H9 (cell line): ENCODE measurements at regions not wholly inside any gene's neighbourhood (a gene's known extent, or its start where the extent isn't known, plus 50 kb on each side); places are given as distances from the start of the nearest gene placed in this dataset.

Experiments
- DNase-seq: peaks from one replicate; pipeline ENCODE4 v3.0.0-alpha.2; 2017
- H2AFZ ChIP-seq: one replicate; pipeline ENCODE4 v1.6.1; 2013; ENCODE audit warnings: mild to moderate bottlenecking, low read length, control low read depth, moderate library complexity
- H2AK5ac ChIP-seq: 2 replicates; pipeline ENCODE4 v1.6.1; 2013; ENCODE audit warnings: low read length, control low read depth, mixed read lengths; ENCODE audit not compliant: insufficient read length
- H2BK120ac ChIP-seq: one replicate; pipeline ENCODE4 v1.6.1; 2013; ENCODE audit warnings: low read depth, mild to moderate bottlenecking, low read length, control low read depth, inconsistent platforms; ENCODE audit not compliant: poor library complexity, severe bottlenecking
- H2BK12ac ChIP-seq: 2 replicates; pipeline ENCODE4 v1.6.1; 2013; ENCODE audit warnings: low read length, control low read depth, mixed read lengths, low read depth; ENCODE audit not compliant: insufficient read length
- H2BK15ac ChIP-seq: 2 replicates; pipeline ENCODE4 v1.6.1; 2013; ENCODE audit warnings: low read depth, low read length, control low read depth
- H2BK20ac ChIP-seq: one replicate; pipeline ENCODE4 v1.6.1; 2013; ENCODE audit warnings: low read depth, mild to moderate bottlenecking, low read length, control low read depth, inconsistent platforms; ENCODE audit not compliant: poor library complexity, severe bottlenecking
- H2BK5ac ChIP-seq: 2 replicates; pipeline ENCODE4 v1.6.1; 2013; ENCODE audit warnings: low read length, control low read depth, mixed read lengths; ENCODE audit not compliant: insufficient read length
- H3K14ac ChIP-seq: 2 replicates; pipeline ENCODE4 v1.6.1; 2013; ENCODE audit warnings: low read length, control low read depth; ENCODE audit not compliant: insufficient read depth
- H3K18ac ChIP-seq: 2 replicates; pipeline ENCODE4 v1.6.1; 2013; ENCODE audit warnings: low read depth, mild to moderate bottlenecking, mixed read lengths, low read length, control low read depth; ENCODE audit not compliant: insufficient read length
- H3K23ac ChIP-seq: 2 replicates; pipeline ENCODE4 v1.6.1; 2013; ENCODE audit warnings: low read length, control low read depth, mixed read lengths, low read depth; ENCODE audit not compliant: insufficient read length
- H3K23me2 ChIP-seq: 2 replicates; pipeline ENCODE4 v1.6.1; 2013; ENCODE audit warnings: low read depth, mild to moderate bottlenecking, mixed read lengths, low read length, control low read depth; ENCODE audit not compliant: insufficient read length, poor library complexity, severe bottlenecking
- H3K27ac ChIP-seq: 2 replicates; pipeline ENCODE4 v1.5.1; 2013; ENCODE audit warnings: low read length, control low read depth, mixed read lengths, low read depth; ENCODE audit not compliant: insufficient read length
- H3K27me3 ChIP-seq: 2 replicates; pipeline ENCODE4 v1.6.1; 2013; ENCODE audit warnings: low read length, control low read depth, inconsistent platforms; ENCODE audit not compliant: insufficient read depth
- H3K4ac ChIP-seq: 2 replicates; pipeline ENCODE4 v1.6.1; 2013; ENCODE audit warnings: low read depth, mild to moderate bottlenecking, control low read depth, inconsistent platforms, low read length, moderate library complexity
- H3K4me1 ChIP-seq: 2 replicates; pipeline ENCODE4 v1.6.1; 2013; ENCODE audit warnings: low read length, control low read depth, inconsistent platforms; ENCODE audit not compliant: insufficient read depth
- H3K4me2 ChIP-seq: 2 replicates; pipeline ENCODE4 v1.6.1; 2013; ENCODE audit warnings: low read length, control low read depth, mixed read lengths; ENCODE audit not compliant: insufficient read length, insufficient read depth
- H3K56ac ChIP-seq: 2 replicates; pipeline ENCODE4 v1.6.1; 2013; ENCODE audit warnings: low read depth, mild to moderate bottlenecking, mixed read lengths, low read length, control low read depth; ENCODE audit not compliant: insufficient read length
- H3K79me1 ChIP-seq: 2 replicates; pipeline ENCODE4 v1.6.1; 2013; ENCODE audit warnings: low read depth, mild to moderate bottlenecking, moderate library complexity, low read length, control low read depth, inconsistent platforms; ENCODE audit not compliant: insufficient read depth, poor library complexity, severe bottlenecking
- H3K79me2 ChIP-seq: 2 replicates; pipeline ENCODE4 v1.6.1; 2013; ENCODE audit warnings: low read length, control low read depth, inconsistent platforms; ENCODE audit not compliant: insufficient read depth
- H3K9ac ChIP-seq: 2 replicates; pipeline ENCODE4 v1.6.1; 2013; ENCODE audit warnings: low read length, control low read depth, mixed read lengths; ENCODE audit not compliant: insufficient read length; ENCODE audit errors: extremely low read depth
- H3K9me3 ChIP-seq: one replicate; pipeline ENCODE4 v1.6.1; 2013; ENCODE audit warnings: low read depth, low read length, inconsistent platforms; ENCODE audit not compliant: control insufficient read depth
- H3T11ph ChIP-seq: one replicate; pipeline ENCODE4 v1.6.1; 2013; ENCODE audit warnings: mild to moderate bottlenecking, low read length, control low read depth, inconsistent platforms
- H4K20me1 ChIP-seq: one replicate; pipeline ENCODE4 v1.6.1; 2013; ENCODE audit not compliant: control insufficient read depth, insufficient read length, insufficient read depth
- H4K5ac ChIP-seq: 2 replicates; pipeline ENCODE4 v1.6.1; 2013; ENCODE audit warnings: low read depth, mild to moderate bottlenecking, mixed read lengths, low read length, control low read depth; ENCODE audit not compliant: insufficient read length
- H4K8ac ChIP-seq: replicated peaks from 2 replicates; pipeline ENCODE4 v1.6.1; 2013; ENCODE audit warnings: low read length, control low read depth, mixed read lengths, low read depth; ENCODE audit not compliant: insufficient read length
- H4K91ac ChIP-seq: 2 replicates; pipeline ENCODE4 v1.6.1; 2013; ENCODE audit warnings: low read depth, mild to moderate bottlenecking, moderate library complexity, mixed read lengths, low read length, control low read depth; ENCODE audit not compliant: insufficient read length
- H3K27ac Mint-ChIP-seq, 3 experiments: 2 replicates in 2 of 3; 3 replicates in 1 of 3; pipeline ENCODE4 v1.8.0; 2020 to 2021; ENCODE audit warnings: mixed read lengths in 3 of 3, mild to moderate bottlenecking in 1 of 3, moderate library complexity in 1 of 3
- H3K27me3 Mint-ChIP-seq: 2 replicates; pipeline ENCODE4 v1.8.0; 2021; ENCODE audit warnings: low read depth, mild to moderate bottlenecking, moderate library complexity, mixed read lengths
- H3K36me3 Mint-ChIP-seq, 3 experiments: 2 replicates in 2 of 3; 3 replicates in 1 of 3; pipeline ENCODE4 v1.8.0; 2020 to 2021; ENCODE audit warnings: low read depth in 3 of 3, mixed read lengths in 3 of 3; ENCODE audit not compliant: insufficient read depth in 1 of 3
- H3K4me1 Mint-ChIP-seq, 2 experiments: 2 replicates each; pipeline ENCODE4 v1.8.0; 2020; ENCODE audit warnings: mixed read lengths in 2 of 2
- H3K4me3 Mint-ChIP-seq, 2 experiments: 2 replicates in 1 of 2; 3 replicates in 1 of 2; pipeline ENCODE4 v1.8.0; 2020 to 2021; ENCODE audit warnings: mild to moderate bottlenecking in 2 of 2, mixed read lengths in 2 of 2, moderate library complexity in 1 of 2
- H3K9me3 Mint-ChIP-seq, 2 experiments: 2 replicates in 1 of 2; 3 replicates in 1 of 2; pipeline ENCODE4 v1.8.0; 2020; ENCODE audit warnings: mild to moderate bottlenecking in 2 of 2, mixed read lengths in 2 of 2, moderate library complexity in 1 of 2
- WGBS: extraction: QIAGEN DNeasy Blood & Tissue Kit; methylation state at CpG from one replicate; pipeline ENCODE4 v1.1.7; 2013; ENCODE audit warnings: missing lambda C conversion rate, low lambda C conversion rate, mixed read lengths; ENCODE audit not compliant: insufficient read length; ENCODE audit errors: extremely low coverage; 5-methylcytosine and 5-hydroxymethylcytosine counted together
- TF ChIP-seq, protein P1 (sequence below): fragments of 200-600 bp; sonication (generic); conservative IDR thresholded peaks from 3 replicates; pipeline ENCODE4 v1.8.0; 2021; ENCODE audit warnings: antibody characterized with exemption, mild to moderate bottlenecking

DNA sequence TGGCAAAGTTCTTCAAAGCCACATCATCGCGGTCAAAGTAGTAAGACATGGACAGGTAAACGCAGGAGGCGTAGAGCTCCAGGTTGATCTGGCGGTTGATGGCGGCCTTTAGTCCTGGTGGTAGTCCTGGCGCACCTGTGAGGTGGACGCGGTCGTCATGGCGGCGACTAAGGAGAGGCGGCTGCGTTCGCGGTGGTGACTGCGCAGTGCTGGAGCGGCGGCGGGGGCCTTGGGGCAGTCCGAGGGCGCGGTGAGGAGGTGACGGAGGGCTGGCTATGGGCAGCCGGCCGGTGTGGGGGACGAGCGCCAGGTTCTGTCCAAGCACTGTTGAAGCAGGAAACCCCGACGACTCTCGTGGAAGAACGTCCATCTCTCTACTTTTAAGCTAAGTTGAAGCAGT is 136.8 kb downstream of the BASP1 start:
- no peak overlapping the region for H3K4me2 ChIP-seq
- H3K27ac Mint-ChIP-seq: no peak overlapping the region
- no peak overlapping the region for H2BK20ac ChIP-seq

More for the DNA sequence above, 136.8 kb downstream of the BASP1 start:
- Histone ChIP-seq H2BK120ac (no peak overlapping the region), H3K23ac (no peak overlapping the region), H4K8ac (no peak overlapping the region), H3K4me1 (peaks cover 3% of the 10 kb centered on the region; the same call in 1 of the 2 replicates), H2AK5ac (no peak overlapping the region), H2BK5ac (no peak overlapping the region), H3K27ac (no peak overlapping the region), H2BK12ac (no peak overlapping the region), H4K20me1 (no peaks in the 10 kb centered on the region), H4K5ac (no peak overlapping the region), H3K23me2 (no peaks in the 10 kb centered on the region), H4K91ac (no peak overlapping the region), H2AFZ (no peak overlapping the region), H3T11ph (no peak overlapping the region), H3K9ac (no peak overlapping the region), H2BK15ac (no peak overlapping the region), H3K14ac (no peak overlapping the region), H3K79me1 (no peaks in the 10 kb centered on the region), H3K27me3 (no peaks in the 10 kb centered on the region), H3K9me3 (no peaks in the 10 kb centered on the region), H3K4ac (no peak overlapping the region), H3K79me2 (no peaks in the 10 kb centered on the region), H3K56ac (no peak overlapping the region), H3K18ac (no peak overlapping the region)
- no peak overlapping the region for H3K4me3 Mint-ChIP-seq
- H3K9me3 Mint-ChIP-seq: peaks cover 4 to 5% of the 10 kb centered on the region in 2 experiments
- H3K27me3 Mint-ChIP-seq: no peaks in the 10 kb centered on the region
- TF ChIP-seq, protein P1, sequence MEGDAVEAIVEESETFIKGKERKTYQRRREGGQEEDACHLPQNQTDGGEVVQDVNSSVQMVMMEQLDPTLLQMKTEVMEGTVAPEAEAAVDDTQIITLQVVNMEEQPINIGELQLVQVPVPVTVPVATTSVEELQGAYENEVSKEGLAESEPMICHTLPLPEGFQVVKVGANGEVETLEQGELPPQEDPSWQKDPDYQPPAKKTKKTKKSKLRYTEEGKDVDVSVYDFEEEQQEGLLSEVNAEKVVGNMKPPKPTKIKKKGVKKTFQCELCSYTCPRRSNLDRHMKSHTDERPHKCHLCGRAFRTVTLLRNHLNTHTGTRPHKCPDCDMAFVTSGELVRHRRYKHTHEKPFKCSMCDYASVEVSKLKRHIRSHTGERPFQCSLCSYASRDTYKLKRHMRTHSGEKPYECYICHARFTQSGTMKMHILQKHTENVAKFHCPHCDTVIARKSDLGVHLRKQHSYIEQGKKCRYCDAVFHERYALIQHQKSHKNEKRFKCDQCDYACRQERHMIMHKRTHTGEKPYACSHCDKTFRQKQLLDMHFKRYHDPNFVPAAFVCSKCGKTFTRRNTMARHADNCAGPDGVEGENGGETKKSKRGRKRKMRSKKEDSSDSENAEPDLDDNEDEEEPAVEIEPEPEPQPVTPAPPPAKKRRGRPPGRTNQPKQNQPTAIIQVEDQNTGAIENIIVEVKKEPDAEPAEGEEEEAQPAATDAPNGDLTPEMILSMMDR: no peak
- no peak for DNase-seq
- H3K4me1 Mint-ChIP-seq: peaks cover 20 to 22% of the 10 kb centered on the region in 2 experiments
- no CpG with 5 or more reads among the region's 32 CpGs for WGBS
- peaks cover 4 to 5% (median 5%) of the 10 kb centered on the region in 3 experiments; a peak in 5 of 7 replicates for H3K36me3 Mint-ChIP-seq
